HEK293T (cell line): ENCODE measurements at regions not wholly inside any gene's neighbourhood (a gene's known extent, or its start where the extent isn't known, plus 50 kb on each side); places are given as distances from the start of the nearest gene placed in this dataset.

Experiments
- ARNT ChIP-seq: fragments of 450-650 bp; IDR thresholded peaks from 2 replicates; pipeline ENCODE4 v1.6.1; 2017; ENCODE audit warnings: mild to moderate bottlenecking
- BHLHE40 ChIP-seq: fragments of 450-650 bp; IDR thresholded peaks from 2 replicates; pipeline ENCODE4 v1.6.1; 2016; ENCODE audit warnings: mild to moderate bottlenecking, moderate library complexity, borderline replicate concordance
- CTBP1 ChIP-seq: fragments of 450-650 bp; IDR thresholded peaks from 2 replicates; pipeline ENCODE4 v1.6.1; 2016; ENCODE audit warnings: borderline replicate concordance
- ELF4 ChIP-seq: fragments of 450-650 bp; IDR thresholded peaks from 2 replicates; pipeline ENCODE4 v1.6.1; 2017; ENCODE audit warnings: antibody characterized with exemption
- FOXK2 ChIP-seq: fragments of 450-650 bp; IDR thresholded peaks from 2 replicates; pipeline ENCODE4 v1.6.1; 2016; ENCODE audit warnings: mild to moderate bottlenecking
- FOXM1 ChIP-seq: fragments of 450-650 bp; IDR thresholded peaks from 2 replicates; pipeline ENCODE4 v1.6.1; 2017; ENCODE audit warnings: mild to moderate bottlenecking, borderline replicate concordance
- HDGF ChIP-seq: fragments of 450-650 bp; IDR thresholded peaks from 2 replicates; pipeline ENCODE4 v1.6.1; 2017; ENCODE audit warnings: antibody characterized with exemption, borderline replicate concordance
- L3MBTL2 ChIP-seq: fragments of 450-650 bp; conservative IDR thresholded peaks from 2 replicates; pipeline ENCODE4 v1.6.1; 2016; ENCODE audit warnings: mild to moderate bottlenecking
- LEF1 ChIP-seq: fragments of 450-650 bp; IDR thresholded peaks from 2 replicates; pipeline ENCODE4 v1.6.1; 2017; ENCODE audit warnings: mild to moderate bottlenecking, borderline replicate concordance
- NFRKB ChIP-seq: fragments of 450-650 bp; IDR thresholded peaks from 2 replicates; pipeline ENCODE4 v1.6.1; 2016; ENCODE audit warnings: mild to moderate bottlenecking, moderate library complexity
- SP1 ChIP-seq: fragments of 450-650 bp; IDR thresholded peaks from 2 replicates; pipeline ENCODE4 v1.6.1; 2017
- SUZ12 ChIP-seq: fragments of 450-650 bp; IDR thresholded peaks from 2 replicates; pipeline ENCODE4 v1.6.1; 2016; ENCODE audit warnings: mild to moderate bottlenecking
- ZNF384 ChIP-seq: fragments of 450-650 bp; IDR thresholded peaks from 2 replicates; pipeline ENCODE4 v1.6.1; 2016
- TF ChIP-seq, protein P1 (sequence below): fragments of 450-650 bp; IDR thresholded peaks from 2 replicates; pipeline ENCODE4 v1.6.1; 2016

DNA sequence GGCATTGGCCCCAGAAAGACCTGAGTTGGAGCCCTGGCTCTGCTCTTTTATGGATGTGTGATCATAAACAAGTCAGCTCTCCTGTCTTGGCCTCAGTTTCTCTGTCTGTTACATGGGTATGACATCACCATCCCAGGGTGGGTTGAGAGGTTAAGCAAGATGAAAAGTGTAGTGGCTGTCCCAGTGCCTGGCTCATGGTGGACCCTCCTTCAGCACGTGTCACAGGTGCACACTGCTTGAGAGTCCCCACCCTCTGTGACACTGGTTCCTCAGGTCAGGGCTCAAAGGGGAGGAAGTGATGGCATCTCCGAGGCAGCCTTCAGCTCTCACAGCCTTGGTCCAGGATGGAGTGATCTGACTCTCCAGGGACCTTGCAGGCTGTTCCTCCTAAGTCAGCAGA is 218.4 kb downstream of the HAPSTR1 start:
- TF ChIP-seq FOXM1 (no peak), LEF1 (no peak), SP1 (no peak), ARNT (no peak), HDGF (no peak), FOXK2 (no peak), NFRKB (no peak), SUZ12 (no peak), L3MBTL2 (no peak), BHLHE40 (no peak), ZNF384 (no peak), CTBP1 (no peak), ELF4 (no peak)
- TF ChIP-seq, protein P1, sequence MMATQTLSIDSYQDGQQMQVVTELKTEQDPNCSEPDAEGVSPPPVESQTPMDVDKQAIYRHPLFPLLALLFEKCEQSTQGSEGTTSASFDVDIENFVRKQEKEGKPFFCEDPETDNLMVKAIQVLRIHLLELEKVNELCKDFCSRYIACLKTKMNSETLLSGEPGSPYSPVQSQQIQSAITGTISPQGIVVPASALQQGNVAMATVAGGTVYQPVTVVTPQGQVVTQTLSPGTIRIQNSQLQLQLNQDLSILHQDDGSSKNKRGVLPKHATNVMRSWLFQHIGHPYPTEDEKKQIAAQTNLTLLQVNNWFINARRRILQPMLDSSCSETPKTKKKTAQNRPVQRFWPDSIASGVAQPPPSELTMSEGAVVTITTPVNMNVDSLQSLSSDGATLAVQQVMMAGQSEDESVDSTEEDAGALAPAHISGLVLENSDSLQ = no peak
